Epidermal melanocyte (primary cell): ENCODE measurements at regions not wholly inside any gene's neighbourhood (a gene's known extent, or its start where the extent isn't known, plus 50 kb on each side); places are given as distances from the start of the nearest gene placed in this dataset.
"Not testable (repeated sequence)": the region's sequence is repeated elsewhere in the genome, so short reads cannot be mapped to it uniquely, and the experiment has no call there.

Experiments used
- DNase-seq: peaks from one replicate; pipeline ENCODE4 v3.0.0; 2011; ENCODE audit warnings: low spot score; ENCODE audit not compliant: insufficient read length

- no peak for DNase-seq
Measured at GRCh38 chr9:7545371-7546165, 254.0 kb downstream of the DMAC1 start.

GRCh38 chr9:7542693-7543092 lies 256.9 kb downstream of the DMAC1 start:
- no peak for DNase-seq

DNA sequence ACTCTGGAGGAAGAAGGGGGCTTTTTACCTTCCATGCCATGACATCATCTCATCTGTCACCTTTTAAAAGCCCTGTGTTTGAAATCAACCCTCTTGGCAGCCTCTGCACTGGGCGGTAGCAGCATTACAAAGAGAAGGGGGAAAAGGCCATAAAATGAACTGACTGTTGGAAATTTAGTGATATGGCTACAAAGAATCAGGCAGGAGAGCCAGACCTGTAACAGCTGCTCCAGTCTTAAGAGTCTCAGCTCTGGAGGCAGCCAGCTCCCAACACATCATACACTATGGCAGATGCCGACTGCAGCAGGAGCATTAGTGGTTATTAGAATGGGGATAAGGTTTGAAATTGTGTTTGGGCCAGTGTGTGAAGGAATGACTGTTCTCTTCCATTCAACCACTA lies 257.5 kb downstream of the DMAC1 start:
- DNase-seq = no peak

DNA sequence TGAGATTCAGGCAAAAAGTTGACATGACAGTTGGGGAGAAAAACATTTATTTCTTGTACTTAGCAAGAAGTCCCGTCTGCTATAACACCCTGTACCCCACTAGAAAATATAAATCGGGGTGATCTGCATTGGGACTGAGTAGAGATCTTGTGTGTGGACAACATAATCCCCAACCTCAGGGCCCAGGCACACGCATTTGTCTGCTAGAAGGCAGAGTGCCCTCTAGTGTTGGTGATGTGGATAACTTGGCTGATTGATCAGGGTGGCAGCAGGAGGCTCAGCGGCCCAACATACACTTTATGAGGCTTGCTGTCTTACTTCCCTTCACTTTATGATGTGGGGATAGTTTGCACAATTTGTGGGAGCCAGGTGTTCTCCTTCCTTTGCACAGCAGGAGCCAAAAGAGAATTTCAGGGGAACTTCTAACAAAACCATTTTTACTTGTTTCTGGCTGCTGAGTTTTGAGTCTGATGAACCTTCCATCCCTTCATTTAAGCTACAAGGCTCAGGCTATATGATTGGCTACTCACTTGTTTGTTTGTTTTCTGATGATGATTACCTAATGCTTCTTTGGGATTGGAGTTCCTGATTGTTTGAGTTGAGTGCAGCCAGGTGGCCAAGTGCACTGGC lies 263.2 kb downstream of the DMAC1 start:
- DNase-seq = no peak

DNA sequence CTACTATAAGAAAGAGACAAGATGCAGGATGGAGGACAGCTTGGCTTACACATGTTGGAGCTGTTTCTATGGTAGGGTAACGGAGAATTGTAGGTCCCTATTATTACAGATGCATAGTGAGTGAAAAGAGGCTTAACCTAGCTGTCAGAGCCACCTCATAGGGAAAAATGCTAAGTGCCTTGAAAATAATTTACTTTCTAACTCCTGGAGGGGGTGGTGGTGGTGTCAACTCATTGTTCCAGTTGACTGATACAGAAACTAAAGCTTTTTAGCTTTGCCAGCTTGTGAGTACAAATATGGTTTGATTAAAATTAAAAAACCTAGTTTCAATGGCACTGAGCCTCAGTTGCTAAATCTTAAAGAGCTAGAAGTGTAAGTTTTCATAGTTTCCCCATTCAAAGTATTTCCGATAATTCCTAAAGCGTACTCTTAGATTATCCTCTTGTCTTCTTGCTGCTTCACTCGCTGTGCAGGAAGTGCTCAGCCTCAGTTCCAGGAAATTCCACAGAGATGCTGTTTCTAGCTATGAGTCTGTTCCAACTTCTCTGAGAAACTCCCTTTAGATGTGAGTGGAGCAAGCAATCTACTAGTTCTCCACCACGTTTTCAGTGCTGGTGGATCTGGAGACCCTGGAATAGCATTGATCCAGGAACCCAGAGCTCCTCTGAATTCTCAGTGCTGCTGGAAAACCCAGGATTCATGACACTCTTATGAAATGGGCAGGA lies 265.2 kb downstream of the DMAC1 start:
- no peak for DNase-seq

DNA sequence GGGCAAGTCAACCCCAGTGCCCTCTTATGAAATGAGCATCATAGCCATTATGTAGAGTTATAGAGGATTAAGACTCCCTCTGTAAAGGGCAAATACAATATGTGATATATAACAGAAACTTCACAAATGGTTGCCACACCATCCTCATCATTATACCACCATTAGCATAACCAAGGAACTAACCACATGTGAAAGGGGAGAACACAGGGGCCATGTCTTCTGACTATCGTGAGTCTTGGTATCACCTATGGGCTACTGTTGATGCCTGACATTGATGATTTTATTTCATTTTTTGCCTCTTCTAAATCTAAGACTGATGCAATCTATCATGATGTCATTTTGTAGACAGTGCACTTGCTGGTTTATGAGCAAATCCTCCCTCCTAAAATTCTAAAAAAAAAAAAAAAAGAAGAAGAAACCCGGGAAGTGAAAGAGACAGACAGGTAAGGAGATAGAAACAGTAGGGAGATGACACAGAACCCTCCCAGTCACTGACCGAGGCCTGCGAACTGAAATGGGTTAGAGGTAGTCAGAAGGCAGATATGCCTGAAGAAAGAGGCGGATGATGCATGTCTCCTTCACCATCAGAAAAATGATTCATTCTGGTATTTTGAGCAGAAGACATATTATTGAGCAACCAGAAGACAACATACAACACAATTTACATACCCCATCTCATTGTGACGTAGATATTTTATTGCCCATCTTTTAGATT lies 266.0 kb downstream of the DMAC1 start:
- no peak for DNase-seq

- no peak for DNase-seq
Measured at GRCh38 chr9:7523426-7524043, 276.0 kb downstream of the DMAC1 start.

- DNase-seq = no peak
Measured at GRCh38 chr9:7520396-7520795, 279.2 kb downstream of the DMAC1 start.

- DNase-seq = no peak
Measured at GRCh38 chr9:7516376-7516775, 283.2 kb downstream of the DMAC1 start.

- no peak for DNase-seq
Measured at GRCh38 chr9:7510199-7510598, 289.4 kb downstream of the DMAC1 start.

- DNase-seq = no peak
Measured at GRCh38 chr9:7509576-7510145, 289.9 kb downstream of the DMAC1 start.

DNA sequence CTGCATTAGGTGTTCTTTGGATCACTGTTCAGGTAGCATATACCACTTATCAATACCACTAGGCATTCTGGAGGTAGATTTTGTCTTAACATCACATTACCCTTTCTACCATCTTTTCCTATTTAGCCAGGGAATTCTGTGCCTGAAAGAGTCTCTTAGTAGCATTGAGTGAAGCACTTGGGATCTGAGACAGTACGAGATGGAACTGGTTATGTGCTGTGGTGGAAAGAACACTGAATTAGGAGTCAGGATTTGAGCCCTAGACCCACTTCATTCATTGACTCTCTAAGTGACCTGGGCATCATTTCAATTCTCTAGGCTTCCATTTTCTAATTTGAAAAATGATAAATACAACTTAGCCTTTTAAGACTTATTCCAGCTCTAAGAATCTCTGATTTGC lies 291.1 kb downstream of the DMAC1 start:
- no peak for DNase-seq

DNA sequence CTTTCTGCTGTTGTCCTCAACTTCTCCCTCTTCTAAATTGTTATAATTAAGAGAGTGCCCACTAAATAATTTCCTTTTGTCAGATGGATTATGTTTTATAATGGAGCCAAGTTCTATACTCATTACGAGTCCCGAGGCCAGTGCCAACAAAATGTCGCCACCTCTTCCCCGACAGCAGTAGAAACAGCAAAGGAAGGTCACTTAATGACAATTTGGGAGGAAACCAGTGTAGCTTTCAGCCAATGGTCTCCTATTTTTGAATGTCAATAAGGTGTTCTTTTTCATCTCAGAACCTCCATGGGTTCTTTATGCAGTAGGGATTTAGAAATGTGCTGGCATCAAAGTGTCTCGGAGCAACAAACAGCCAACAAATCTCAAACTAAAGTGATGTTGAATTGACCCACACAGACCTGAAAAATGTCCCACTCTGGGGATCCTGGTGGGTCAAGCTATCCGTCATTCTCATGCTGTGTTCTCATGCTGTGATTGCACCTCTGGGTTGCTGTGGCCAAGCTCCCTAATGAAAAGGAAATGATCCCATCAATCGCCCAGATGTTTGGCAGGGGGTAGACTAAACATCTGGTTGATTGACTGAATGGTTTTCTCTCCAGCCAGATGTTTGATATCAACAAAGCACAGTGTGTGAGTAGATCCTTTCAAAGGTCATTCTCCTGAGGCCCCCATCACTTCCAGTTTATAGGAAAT lies 291.9 kb downstream of the DMAC1 start:
- no peak for DNase-seq

- no peak for DNase-seq
Measured at GRCh38 chr9:7507026-7507425, 292.6 kb downstream of the DMAC1 start.

GRCh38 chr9:7500521-7500920 lies 299.1 kb downstream of the DMAC1 start:
- no peak for DNase-seq

DNA sequence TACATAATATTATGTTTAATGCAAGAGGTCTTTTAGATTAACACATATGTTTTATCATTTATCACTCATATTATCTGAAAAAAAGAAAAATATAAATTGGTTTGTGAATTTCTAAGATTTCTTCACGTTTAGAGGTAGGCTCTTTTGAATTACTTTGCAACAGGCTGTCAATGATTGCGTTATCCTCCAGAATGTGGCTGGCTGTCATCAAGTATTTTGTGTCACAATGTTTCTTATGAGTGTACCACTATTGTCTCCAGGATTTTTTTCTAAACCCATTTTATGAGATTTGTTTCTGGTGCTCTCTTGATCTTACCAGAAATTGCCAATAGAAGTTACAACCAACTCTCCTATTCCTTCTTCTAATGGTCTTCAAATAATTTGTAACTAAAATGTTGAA lies 307.9 kb downstream of the DMAC1 start:
- no peak for DNase-seq

GRCh38 chr9:7490317-7491108 lies 309.1 kb downstream of the DMAC1 start:
- DNase-seq = no peak

DNA sequence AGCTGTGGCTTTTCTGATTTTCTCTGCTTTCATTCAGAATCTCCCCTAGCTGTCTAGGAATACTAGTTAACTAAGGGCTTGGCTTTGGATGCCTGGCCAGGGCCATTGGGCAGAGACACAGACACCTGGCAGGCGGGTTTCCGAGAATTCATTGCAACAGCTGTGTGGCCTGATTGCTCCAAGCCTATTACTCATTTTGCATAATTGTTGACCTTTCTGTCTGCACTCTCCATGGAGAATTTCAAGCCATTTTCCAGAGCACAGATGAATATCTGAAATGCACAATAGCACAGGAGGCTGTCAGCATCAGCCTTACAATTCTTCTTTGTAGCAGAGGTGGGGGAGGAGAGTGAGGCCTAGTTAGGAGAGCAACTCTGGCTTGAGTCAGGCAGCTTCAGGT lies 310.5 kb downstream of the DMAC1 start:
- no peak for DNase-seq

DNA sequence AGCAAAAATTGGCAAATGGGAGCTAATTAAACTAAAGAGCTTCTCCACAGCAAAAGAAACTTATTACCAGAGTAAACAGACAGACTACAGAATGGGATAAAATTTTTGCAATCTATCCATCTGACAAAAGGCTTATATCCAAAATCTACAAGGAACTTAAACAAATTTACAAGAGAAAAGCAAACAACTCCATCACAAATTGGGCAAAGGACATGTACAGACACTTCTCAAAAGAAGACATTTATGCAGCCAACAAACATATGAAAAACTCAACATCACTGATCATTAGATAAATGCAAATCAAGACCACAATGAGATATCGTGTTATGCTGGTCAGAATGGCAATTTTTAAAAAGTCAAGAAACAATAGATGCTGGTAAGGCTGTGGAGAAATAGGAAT lies 315.6 kb downstream of the DMAC1 start:
- DNase-seq = not testable (repeated sequence)

GRCh38 chr9:7481570-7481969 lies 318.0 kb downstream of the DMAC1 start:
- no peak for DNase-seq
